Right ventricle myocardium inferior (tissue), 1 donor: ENCODE measurements at regions not wholly inside any gene's neighbourhood (a gene's known extent, or its start where the extent isn't known, plus 50 kb on each side); places are given as distances from the start of the nearest gene placed in this dataset.
"Not testable (repeated sequence)": the region's sequence is repeated elsewhere in the genome, so short reads cannot be mapped to it uniquely, and the experiment has no call there.

Experiments used
- ATAC-seq: fragments of 200-7000 bp; cut with Tn5 transposase; one replicate; pipeline ENCODE4 v1.9.1; 2020; ENCODE audit warnings: mild to moderate bottlenecking, moderate library complexity
- DNase-seq: peaks from one replicate; pipeline ENCODE4 v3.0.0; 2021; ENCODE audit errors: missing footprints
- intact Hi-C: fragments of 100-400 bp; cut with DNase I; formaldehyde crosslinking; loops from one replicate; pipeline ENCODE4 v1.11.0; 2022
- donor health status: DM: no; HTN: yes; CAD: no; lungs with severe emphysema.

DNA sequence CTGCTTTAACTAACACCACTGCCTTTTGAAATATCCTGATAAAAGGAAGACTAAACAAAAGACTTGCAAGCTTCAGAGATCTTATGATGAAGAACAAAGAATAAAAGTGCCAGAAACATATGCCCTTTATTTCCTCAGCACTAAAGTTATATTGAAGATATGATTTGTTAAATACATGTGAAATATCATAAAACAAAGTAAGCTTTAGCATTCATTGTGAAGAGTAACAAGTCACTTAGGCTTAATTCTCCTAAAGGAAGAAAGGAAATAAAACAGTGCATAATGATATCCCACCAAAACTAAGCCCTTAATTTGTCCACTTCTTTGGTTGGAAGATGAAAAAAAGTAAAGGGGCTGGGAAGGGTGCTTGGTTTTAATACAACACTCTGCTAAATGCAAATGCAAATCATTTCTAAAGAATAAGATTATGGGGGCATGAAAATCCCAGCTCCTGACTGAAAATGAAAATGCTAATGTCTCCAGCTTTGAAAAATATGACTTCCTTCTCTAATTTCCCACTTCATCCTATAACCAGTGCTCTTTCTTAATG lies 227.2 kb downstream of the FAT4 start:
- DNase-seq (no peak), ATAC-seq (no peak)
- intact Hi-C loops: no loop called here

DNA sequence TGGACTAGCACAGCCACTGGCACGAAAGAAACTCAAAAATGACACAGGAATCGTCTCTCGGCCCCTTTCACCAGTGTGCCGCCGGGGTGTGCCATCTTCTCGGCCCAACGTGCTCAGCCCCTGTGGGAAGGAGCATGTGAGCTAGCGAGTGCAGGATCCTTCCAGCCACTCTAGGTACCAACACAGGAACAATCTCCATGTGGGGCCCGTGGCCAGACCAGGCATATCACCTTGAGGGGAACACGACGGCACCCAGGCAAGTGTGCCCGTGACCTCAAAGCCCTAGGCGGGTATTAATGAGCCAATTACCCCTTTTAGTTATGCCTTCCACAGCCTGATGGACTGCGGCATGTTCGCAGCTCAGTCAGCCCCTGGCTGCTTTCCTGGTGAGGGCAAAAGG lies 231.5 kb downstream of the FAT4 start:
- DNase-seq (no peak), ATAC-seq (no peak)
- intact Hi-C loops: no loop called here

DNA sequence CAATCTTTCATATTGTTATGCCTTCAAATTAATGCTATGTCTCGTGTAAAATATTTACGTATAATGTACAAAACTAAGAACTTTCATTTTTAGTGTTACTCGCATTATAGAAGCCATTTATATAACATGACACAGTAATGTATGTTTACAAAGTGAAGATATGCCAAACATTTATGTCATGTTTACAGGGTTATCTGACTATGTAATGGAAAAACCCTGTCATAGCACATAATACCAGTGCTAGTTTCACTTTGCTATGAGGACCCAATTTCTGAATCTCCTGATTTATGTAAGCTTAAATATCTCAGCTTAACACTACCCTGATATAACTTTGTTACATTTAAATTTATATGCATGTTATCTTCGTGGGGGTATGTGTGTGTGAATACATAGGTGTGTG lies 233.1 kb downstream of the FAT4 start:
- ATAC-seq: no peak
- intact Hi-C loops: no loop called here
- DNase-seq: no peak

DNA sequence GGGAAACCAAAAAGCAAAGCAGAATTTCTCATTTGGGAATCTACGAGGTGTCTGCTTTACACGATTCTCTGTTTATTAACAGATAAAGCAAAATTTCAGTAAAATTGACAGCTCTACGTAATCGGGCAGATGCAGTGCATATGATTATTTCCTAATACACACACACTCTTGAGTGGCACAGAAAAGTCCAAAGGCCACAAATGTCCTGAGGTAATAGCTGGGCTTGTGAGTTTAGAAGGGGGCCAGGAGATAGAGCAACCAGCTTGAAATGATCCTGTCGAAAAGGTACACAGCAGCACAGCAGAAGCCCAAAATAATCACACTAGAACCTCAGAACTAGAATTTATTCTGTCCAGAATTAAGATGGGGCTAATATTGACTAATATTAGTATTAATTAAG lies 236.0 kb downstream of the FAT4 start:
- intact Hi-C loops: no loop called here
- ATAC-seq (no peak), DNase-seq (no peak)

DNA sequence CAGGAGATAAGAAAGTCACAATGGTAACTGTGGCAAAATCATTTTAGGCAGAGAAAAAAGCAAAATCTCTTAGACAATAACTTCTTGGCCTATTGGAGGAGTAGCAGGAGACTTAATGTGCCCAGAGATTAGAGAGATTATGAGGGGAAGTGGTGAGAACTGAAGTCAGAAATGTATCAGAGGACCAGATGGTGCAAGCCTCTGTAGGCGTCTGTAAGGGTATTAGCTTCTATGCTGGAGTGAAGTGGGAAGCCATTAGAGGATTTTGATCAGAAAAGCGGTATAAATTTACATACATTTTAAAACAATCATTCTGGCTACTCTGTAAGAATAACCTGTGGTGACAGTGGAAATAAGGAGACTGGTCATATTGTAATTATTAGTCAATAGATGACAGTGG lies 236.7 kb downstream of the FAT4 start:
- intact Hi-C loops: no loop called here
- ATAC-seq: no peak
- no peak for DNase-seq

DNA sequence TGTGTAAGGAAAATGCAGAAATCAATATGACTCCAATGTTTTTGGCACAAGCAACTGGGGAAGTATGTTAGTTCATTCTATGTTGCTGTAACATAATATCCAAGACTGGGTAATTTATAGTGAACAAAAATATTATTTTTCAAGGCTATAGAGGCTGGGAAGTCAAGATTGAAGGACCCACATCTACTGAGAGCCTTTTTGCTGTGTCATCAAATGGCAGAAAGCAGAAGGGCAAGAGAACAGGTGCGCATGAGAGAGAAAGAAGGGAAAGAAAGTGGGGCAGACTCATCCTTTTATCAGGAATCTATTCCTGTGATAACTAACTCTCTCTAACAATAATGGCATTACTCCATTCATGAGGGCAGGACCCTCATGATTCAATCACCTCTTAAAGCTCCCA lies 237.2 kb downstream of the FAT4 start:
- no peak for ATAC-seq
- DNase-seq: no peak
- intact Hi-C loops: no loop called here

DNA sequence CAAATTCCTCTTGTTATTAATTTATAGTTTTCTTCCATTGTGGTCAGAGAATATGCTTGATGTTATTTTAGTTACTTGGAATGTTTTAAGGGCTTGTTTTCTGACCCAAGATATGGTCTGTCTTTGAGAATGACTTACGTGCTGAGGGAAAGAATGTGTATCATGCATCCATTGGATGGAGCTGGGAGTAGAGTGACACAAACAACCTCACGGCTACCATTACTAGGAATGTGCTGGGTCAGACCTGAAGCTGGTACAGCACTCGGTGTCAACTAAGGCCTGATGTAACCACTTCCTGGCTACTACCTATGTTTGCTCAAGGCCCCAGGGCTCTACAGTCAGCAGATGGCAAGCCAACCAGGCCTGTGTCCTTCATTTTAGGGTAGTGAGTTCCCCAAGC lies 257.8 kb downstream of the FAT4 start:
- ATAC-seq (no peak), DNase-seq (no peak)
- intact Hi-C loops: no loop called here

DNA sequence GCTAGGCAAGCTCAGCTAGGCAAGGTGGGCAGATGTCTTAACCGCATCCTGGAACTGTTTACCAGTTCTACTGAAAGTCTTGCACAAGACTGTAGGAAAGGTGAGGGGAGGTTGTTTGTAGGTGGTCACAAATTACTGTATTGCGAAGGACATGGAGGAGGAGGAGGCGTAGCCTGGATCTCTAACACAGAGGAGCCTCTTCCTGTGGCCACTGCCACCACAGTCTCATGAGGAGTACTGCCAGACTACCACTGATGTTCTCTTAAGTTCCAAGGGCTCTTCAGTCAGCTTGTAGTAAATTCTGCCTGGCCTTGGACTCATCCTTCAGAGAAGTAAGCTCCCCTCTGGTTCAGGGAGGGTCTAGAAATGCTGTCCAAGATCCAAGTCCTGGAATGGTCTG lies 258.6 kb downstream of the FAT4 start:
- intact Hi-C loops: no loop called here
- DNase-seq: no peak
- ATAC-seq: no peak

DNA sequence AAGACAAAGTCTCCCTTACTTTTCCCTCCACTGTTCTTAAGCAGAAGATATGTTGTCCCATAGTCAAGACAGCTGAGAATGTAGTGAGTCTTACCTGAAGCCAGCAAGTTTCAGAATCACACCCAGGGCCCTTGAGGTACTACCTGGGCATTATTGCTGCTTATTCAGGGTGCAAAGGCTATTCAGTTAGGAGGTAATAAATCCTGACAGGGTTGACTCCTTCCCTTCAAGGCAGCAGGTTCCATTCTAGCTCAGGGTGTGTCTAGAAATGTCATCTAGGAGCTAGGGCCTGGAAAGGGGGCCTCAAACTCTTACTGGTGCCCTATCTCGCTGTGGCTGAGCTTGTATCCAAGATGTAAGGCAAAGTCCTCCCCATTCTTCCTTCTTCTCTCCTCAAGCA lies 259.0 kb downstream of the FAT4 start:
- intact Hi-C loops: no loop called here
- DNase-seq (no peak), ATAC-seq (no peak)

DNA sequence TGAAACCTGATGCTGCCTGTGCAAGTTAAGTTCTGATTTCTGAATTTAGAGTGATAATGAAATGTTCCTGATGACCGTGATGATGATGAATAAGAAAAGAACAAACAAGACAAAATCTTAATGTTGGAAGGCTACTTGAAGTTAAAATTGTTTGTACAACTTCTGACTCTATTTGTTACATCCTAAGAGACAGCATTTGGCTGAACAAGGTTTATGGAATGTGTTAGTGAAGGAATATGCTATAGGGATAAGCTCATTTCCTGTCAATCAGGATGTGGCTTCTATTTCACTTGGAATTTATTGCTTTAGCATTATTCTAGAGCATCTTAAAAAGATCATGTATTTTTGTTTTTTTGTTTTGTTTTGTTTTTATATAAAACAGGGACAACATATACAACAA lies 267.5 kb downstream of the FAT4 start:
- ATAC-seq (no peak), DNase-seq (no peak)
- intact Hi-C loops: no loop called here

DNA sequence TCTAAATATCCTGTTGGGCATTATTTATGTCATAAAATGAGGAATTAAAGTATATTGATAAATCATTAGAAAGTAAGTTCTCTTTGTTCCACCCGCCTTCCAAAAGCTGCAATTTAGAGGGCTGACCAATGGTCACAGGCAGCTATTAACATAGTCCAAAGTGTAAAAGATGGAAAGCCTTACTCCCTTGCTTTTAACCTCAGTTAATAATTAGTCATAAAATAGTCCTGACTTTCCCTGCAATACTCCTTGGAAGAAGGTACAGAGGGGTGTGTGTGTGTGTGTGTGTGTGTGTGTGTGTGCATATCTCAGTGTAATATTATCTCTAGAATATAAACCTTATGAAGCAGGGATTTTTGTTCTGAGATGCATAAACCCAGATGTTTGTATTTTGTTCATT lies 275.4 kb downstream of the FAT4 start:
- DNase-seq: no peak
- ATAC-seq: no peak
- intact Hi-C loops: no loop called here

DNA sequence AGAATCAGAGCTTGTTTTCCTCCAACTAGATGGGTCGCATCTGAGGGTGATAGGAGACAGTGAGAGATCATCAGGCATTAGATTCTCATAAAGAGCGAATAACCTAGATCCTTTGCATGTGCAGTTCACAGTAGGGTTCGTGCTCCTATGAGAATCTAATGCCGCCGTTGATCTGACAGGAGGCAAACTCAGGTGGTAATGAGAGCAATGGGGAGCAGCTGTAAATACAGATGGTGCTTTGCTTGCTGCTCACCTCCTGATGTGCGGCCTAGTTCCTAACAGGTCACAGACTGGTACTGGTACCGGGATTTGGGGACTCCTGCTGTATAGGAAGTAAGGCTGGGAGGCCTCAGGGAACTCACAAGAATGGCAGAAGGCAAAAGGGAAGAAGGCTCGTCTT lies 276.5 kb downstream of the FAT4 start:
- DNase-seq (no peak), ATAC-seq (no peak)
- intact Hi-C loops: no loop called here

DNA sequence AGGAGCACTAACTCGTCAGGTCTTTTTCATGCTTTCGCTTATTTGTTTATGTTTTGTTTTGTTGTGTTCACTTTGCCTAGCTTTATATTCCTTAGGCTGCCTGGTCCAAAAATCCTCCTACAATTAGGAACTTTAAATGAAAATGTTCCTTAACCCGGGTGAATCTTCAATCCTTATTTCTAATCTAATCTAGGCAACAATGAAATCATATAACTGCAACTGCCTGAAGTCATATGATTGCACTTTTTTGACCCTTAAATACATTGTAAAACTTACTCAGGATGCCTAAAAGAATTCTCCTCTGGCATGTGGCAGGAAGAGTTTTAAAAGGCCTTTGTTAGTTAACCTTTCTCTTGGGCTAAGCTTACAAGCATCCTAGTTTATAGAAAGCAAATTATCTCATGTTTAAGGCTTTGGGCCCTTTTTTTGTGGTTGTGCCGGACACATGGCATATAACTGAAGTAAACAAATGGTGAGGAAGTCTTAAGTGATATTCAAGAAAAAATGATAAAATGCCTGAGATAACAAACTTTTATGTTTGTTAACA lies 279.4 kb downstream of the FAT4 start:
- no peak for DNase-seq
- intact Hi-C loops: no loop called here
- ATAC-seq: no peak

DNA sequence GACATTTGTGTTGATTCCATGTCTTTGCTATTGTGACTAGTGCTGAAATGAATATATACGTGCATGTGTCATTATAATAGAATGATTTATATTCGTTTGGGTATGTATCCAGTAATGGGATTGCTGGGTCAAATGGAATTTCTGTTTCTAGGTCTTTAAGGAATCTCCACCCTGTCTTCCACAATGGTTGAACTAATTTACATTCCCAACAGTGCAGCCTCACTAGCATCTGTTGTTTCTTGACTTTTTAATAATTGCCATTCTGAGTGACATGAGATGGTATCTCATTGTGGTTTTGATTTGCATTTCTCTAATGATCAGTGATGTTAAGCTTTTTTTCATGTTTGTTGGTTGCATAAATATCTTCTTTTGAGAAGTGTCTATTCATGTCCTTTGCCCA lies 291.2 kb downstream of the FAT4 start:
- ATAC-seq, intact Hi-C loops, DNase-seq: not testable (repeated sequence)

DNA sequence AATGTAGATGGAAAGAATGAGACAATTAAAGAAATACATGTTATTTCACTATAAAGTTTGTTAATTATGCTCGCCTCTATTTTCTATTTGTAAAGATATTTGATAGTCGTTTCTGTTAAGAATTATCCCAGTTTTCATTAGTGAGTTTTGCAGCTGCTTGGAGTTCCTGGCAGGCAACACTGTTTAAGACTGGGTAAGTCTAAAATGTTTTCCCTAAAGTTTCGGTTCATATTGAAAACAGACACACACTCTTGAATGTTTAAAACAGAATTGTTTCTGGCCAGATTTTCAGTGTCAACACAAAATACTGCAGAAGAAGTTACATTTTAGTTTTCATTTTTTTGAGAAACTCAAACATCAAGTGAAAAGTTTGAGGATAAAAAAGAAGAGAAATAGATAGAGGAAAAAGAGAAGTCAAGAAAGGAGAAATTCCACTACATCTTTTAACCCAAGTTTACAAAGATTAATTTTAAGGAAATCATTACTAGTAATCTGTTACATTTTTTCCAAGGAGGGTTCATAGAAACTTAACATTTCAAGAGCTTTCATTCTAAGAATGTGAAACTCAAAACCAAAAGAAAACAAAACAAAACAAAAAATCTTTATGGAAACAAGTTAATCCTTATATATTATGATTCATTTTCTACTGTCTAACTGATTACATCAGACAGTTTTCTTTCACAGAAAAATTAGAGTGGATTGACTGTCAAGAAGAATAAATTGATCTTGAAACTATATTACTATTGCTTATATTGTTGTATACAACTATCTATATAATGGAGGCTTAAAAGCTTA lies 305.5 kb downstream of the FAT4 start:
- ATAC-seq (no peak), DNase-seq (no peak)
- intact Hi-C loops: no loop called here

DNA sequence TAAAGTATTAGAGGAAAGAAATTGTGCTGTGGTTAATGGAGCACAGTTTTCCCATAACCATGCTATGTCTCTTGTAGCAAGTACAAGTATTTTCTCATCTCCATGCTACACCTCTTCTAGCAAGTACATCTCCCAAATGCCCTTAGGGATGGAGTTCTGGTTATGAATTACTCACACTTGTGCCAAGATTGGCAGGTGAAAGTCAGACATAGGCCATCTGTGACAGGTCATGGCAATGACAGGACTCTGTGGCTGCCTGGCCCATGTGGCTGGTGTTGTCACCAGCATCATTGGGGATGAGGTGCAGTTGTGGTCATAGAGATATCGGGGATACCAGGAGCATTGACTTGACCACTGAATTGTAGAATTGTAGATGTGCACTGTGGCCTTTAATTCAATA lies 310.2 kb downstream of the FAT4 start:
- DNase-seq: no peak
- no peak for ATAC-seq
- intact Hi-C loops: no loop called here

DNA sequence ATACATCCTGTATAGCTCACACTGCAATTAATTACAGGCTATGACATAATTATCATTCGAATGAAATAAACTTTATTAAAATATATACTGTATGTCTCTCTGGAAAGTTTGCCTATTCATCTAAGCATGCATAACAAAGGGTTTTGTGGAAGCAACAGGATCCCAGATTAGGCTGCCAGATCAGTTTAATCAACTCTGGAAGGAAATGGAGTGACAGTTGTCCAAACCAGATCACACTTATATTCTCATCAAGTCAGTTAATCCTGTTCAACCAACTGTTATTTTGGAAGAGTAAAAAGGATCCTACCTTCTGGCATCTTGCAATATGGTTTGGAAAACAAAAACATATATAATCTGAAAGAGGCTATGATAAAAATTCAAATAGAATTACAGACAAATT lies 312.2 kb downstream of the FAT4 start:
- intact Hi-C loops: no loop called here
- no peak for DNase-seq
- no peak for ATAC-seq

DNA sequence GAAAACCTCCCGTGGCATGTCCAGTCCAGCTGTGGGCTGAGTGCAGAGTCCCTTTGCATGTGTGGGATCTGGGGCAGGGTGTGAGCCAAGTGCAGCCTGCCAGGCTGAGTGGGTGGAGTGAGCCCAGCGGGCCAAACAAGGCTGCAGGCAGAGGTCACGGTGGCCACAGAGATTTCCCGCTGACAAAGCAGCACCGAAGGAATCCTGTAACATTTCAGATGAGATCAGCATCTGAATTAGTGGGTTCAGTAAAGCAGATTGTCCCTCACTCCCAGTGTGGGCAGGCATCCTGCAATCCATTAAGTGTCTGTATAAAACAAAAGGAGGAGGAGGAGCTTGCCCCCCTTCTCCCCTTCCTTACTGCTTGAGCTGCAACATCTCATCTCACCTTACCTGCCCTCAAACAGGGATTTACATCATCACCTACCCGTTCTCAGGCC lies 324.4 kb downstream of the FAT4 start:
- DNase-seq: no peak
- peak; percentile 91 for ATAC-seq
- intact Hi-C loops: no loop called here

DNA sequence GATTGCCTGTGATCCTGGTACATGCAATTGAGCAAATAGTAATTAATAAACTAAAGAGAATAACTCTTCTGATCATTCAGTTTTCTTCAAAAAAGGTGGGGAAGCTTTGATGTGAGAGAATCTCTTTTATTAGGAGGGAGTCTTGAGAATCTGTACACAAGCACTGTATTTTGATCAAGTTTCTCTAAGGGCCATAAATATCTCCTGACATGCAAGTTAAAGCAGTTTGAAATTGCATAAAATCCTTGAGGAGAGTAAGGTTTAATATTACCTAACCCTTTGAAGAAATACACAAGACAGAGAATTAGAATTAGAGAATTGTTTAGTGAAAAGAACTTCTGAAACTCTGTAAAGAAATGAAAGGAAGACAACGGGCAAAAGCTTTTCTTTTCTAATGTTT lies 326.9 kb downstream of the FAT4 start:
- intact Hi-C loops: no loop called here
- no peak for ATAC-seq
- no peak for DNase-seq

DNA sequence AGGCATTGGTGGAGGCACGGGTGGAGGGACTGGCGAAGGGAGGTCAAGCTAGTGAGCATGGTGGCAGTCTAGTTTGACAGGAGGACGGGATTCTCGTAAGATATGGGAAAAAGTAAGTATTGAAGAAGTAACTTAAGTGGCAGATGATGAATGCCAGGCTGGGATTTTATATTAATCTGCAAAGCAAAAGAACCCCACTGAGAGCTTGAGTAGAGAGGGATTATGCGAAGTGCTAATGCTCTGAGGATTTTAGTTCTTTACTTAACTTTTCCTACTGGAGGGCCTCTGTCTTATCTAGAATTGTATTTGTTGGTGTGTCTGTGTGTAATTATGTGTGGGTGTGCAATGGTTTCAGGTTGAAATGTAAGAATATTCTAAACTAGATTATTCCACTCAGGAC lies 327.9 kb downstream of the FAT4 start:
- intact Hi-C loops: no loop called here
- no peak for ATAC-seq
- DNase-seq: no peak

DNA sequence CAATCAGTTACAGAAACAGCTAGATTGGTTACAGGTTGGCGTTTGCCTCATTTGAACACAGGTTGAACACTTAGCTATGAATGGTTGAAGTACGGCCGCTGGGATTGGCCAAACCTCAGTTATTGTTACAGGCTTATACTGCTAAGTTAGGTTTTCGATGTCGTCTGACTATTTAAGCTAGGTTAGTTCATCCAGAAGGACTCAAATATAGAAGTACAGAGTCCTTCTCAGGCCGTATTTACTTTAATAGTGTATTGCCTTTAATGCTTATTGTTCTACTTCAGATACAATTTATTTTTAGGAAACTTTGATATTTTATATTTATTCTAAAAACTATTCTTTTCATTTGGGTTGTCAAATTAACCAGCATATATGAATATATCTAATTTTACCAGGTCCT lies 334.7 kb downstream of the FAT4 start:
- ATAC-seq (no peak), DNase-seq (no peak)
- intact Hi-C loops: no loop called here
